ENCODE measurements at regions not wholly inside any gene's neighbourhood (a gene's known extent, or its start where the extent isn't known, plus 50 kb on each side); places are given as distances from the start of the nearest gene placed in this dataset.

DNA sequence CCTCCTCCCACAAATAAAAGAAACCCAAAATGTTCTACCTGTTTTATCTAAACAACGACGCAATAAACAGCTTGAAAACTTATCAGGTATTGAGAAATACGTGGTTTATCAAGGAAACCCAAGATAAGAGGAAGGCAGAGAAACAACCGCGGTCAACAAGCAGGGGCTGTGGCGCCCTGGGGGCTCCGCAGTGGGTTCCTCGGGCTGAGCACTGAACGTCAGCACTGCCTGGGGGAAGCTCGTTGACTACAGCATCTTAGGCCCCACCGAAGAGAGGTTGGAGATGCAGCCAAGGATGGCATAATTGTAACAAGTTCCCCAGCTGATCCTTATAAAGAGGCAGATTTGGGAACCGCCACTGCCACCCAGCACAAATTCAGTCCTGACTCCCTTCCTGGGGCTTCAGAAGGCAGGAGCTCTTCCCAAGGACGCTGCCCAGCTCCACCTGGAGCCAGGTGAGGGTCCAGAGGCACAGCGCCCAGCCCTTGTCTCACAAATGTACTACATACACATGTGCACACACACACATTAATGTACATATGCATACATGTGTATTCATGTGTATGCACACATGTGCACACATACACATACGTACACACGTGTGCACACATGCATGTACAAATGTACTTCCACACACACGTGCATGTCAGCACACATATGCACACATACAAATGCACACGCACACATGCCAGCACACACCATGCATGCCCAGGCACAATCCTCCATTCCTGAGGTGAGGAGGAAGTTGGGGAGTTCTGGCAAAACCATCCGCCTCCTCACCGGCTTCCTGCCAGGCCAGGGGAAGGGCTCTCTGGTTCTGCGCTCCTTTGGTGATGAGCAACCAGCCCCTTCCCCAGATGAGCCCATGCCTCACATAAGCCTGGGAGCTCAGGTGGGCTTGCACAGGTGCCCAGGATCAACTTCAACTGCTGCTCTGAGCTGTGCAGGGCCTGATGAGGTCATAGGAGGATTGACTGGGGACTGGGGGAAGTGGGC lies 251.1 kb downstream of the NPHP4 start:
- TF ChIP-seq POLR2A (IDR thresholded peaks at IDR 0.05) = no peak
- TF ChIP-seq, protein P1, sequence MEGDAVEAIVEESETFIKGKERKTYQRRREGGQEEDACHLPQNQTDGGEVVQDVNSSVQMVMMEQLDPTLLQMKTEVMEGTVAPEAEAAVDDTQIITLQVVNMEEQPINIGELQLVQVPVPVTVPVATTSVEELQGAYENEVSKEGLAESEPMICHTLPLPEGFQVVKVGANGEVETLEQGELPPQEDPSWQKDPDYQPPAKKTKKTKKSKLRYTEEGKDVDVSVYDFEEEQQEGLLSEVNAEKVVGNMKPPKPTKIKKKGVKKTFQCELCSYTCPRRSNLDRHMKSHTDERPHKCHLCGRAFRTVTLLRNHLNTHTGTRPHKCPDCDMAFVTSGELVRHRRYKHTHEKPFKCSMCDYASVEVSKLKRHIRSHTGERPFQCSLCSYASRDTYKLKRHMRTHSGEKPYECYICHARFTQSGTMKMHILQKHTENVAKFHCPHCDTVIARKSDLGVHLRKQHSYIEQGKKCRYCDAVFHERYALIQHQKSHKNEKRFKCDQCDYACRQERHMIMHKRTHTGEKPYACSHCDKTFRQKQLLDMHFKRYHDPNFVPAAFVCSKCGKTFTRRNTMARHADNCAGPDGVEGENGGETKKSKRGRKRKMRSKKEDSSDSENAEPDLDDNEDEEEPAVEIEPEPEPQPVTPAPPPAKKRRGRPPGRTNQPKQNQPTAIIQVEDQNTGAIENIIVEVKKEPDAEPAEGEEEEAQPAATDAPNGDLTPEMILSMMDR (IDR thresholded peaks at IDR 0.05) = no peak
